DOHH2 (cell line): ENCODE measurements at regions not wholly inside any gene's neighbourhood (a gene's known extent, or its start where the extent isn't known, plus 50 kb on each side); places are given as distances from the start of the nearest gene placed in this dataset.

Source experiments
- CTCF ChIP-seq: fragments of 200-600 bp; sonication (generic); IDR thresholded peaks from one replicate; pipeline ENCODE4 v1.5.1; 2014; ENCODE audit warnings: antibody characterized with exemption, mild to moderate bottlenecking, low read depth, low read length; ENCODE audit not compliant: poor library complexity, severe bottlenecking
- EZH2phosphoT487 ChIP-seq: fragments of 200-600 bp; sonication (generic); IDR thresholded peaks from 2 replicates; pipeline ENCODE4 v1.6.1; 2017; ENCODE audit warnings: borderline replicate concordance, mild to moderate bottlenecking, antibody characterized with exemption, low read length, moderate library complexity, mixed read lengths

- TF ChIP-seq CTCF (no peak), EZH2phosphoT487 (no peak)
These were observed 55.5 kb upstream of the SEC24B start for GRCh38 chr4:109378076-109378475.
